Fibroblast of mammary gland (primary cell): ENCODE measurements at regions not wholly inside any gene's neighbourhood (a gene's known extent, or its start where the extent isn't known, plus 50 kb on each side); places are given as distances from the start of the nearest gene placed in this dataset.

Experiments used
- DNase-seq: peaks from one replicate; pipeline ENCODE4 v3.0.0-alpha.2; 2010; ENCODE audit warnings: low read depth
- H3K4me3 ChIP-seq: 2 replicates; pipeline ENCODE4 v1.5.1; 2011; ENCODE audit warnings: low read depth, mild to moderate bottlenecking, low read length, moderate library complexity; ENCODE audit not compliant: control insufficient read depth
- TF ChIP-seq, protein P1 (sequence below): conservative IDR thresholded peaks from 2 replicates; pipeline ENCODE4 v1.5.1; 2011; ENCODE audit warnings: low read depth, low read length, inconsistent platforms; ENCODE audit not compliant: control insufficient read depth, insufficient read depth

DNA sequence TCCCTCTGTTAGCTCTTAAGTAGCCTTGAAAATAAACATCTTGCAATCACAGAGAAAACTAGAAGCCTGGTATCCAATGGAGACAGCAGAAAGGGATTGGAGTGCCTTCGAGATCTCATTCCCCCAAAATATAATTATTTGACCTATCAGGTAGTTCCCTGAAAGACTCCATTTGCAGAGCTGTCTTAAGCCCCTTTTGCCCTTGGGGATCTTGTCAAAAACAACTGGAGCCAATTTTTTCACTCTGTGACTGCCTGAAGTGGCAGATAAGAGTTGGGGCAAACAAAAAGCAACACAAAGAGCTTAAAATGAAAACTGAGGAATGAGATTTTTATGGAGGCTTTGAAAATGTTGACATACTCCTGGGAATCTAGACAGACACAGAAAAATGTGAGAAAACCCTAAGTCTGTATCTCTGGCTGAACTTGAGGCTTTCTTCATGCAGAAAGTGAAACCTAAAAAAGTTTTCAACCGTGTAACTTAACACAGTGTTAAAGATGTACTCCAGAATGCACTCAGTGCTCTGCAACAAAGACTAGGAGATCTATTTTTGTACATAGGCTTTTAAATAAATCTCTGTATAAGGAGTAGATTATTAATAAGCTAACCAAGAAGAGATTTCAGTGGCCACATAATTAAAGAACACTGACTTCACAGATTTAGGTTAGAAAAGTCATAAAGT is 971.1 kb upstream of the MAN1A1 start:
- TF ChIP-seq, protein P1, sequence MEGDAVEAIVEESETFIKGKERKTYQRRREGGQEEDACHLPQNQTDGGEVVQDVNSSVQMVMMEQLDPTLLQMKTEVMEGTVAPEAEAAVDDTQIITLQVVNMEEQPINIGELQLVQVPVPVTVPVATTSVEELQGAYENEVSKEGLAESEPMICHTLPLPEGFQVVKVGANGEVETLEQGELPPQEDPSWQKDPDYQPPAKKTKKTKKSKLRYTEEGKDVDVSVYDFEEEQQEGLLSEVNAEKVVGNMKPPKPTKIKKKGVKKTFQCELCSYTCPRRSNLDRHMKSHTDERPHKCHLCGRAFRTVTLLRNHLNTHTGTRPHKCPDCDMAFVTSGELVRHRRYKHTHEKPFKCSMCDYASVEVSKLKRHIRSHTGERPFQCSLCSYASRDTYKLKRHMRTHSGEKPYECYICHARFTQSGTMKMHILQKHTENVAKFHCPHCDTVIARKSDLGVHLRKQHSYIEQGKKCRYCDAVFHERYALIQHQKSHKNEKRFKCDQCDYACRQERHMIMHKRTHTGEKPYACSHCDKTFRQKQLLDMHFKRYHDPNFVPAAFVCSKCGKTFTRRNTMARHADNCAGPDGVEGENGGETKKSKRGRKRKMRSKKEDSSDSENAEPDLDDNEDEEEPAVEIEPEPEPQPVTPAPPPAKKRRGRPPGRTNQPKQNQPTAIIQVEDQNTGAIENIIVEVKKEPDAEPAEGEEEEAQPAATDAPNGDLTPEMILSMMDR: no peak
- no peak overlapping the region for H3K4me3 ChIP-seq
- DNase-seq: no peak

DNA sequence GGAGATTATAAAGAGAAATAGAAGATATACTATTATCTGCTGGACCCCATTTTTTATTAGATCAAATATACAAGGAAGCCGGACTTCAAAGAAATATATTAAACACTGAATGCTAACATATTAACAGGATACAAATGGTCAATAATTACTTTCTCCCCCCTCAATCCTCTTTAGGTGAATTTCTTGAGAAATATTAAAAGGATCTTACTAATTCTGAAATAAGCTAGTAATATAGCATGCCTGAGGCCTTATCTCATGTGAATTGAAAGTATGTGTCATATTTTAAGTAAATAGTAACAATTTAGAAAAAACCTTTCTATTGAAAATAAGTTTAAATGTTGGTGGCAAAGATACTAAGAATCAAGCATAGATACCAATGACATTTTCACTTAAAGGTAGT is 954.7 kb upstream of the MAN1A1 start:
- DNase-seq: no peak
- TF ChIP-seq, protein P1: no peak
- no peak overlapping the region for H3K4me3 ChIP-seq

DNA sequence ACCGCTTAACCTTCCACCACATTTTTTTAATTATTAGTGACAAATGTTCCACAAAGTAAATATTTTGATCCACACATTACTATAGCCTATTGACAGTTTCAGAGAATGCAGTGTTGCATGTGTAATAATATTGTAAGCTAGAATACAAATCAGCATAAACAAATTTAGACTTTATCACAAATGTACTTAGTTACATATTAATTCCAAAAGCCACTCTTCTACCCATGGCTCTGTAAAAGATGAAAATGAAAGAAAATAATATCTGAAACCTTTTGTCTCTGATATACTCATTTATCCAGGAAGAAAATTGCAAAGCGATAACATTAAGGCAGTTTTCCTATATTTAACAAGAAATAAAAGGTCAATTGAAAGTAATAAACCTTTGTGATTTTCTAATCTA is 954.0 kb upstream of the MAN1A1 start:
- TF ChIP-seq, protein P1: no peak
- H3K4me3 ChIP-seq: no peak overlapping the region
- DNase-seq: no peak

DNA sequence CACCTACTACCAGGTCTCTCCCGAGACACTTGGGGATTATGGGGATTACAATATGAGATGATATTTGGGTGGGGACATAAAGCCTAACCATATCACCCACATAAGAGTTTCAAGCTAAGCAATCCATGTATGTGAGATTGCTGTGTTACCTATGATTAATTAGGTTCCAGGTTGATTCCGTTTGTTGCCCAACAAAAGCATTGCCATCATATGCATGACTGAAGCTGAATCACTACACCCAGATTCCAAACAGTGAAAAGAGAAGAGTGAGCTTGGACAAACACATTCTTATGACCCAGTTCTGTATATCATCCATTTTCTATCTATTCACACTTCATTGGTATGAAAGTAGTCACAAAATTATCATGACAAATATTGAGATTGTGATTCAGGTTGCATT is 952.5 kb upstream of the MAN1A1 start:
- TF ChIP-seq, protein P1: no peak
- no peak for DNase-seq
- no peak overlapping the region for H3K4me3 ChIP-seq

DNA sequence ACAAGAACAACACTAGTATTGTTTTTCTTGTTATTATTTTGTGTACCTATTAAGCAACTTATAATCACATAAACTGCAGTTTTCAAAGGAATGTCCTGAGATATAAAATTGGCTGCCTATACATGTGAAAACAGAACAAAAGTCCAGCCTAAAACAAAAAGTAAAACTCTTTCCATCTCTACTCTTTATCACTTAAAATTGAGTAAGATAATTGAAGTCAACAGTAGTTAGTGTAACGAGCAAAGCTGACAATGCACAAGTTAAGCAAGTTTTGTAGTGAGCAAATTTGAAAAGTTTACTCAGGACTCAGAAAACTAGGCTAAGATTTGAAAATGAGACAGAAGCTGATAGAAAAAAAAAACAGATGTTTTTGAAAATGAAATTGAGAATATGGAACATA is 941.4 kb upstream of the MAN1A1 start:
- no peak for DNase-seq
- no peak overlapping the region for H3K4me3 ChIP-seq
- TF ChIP-seq, protein P1: no peak

DNA sequence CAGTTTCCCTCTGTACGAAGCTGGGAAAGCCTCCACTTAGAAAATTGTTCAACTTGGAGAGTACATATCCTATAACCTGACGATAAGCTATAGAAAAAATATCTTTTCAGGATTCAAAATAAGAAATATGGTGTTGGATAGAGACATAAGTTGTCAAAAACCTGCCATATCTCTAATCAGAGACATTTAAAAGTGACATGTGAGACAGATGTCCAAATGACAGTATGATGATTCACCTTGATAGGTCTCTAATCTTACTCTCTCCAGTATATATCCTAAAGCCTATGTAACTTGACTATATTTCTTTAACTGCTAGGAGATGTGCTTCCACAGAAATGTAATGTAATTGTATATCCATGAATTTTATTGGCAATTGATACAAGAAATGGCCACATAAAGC is 932.4 kb upstream of the MAN1A1 start:
- no peak for DNase-seq
- TF ChIP-seq, protein P1: no peak
- no peak overlapping the region for H3K4me3 ChIP-seq
